Choroid plexus epithelial cell (primary cell): ENCODE measurements at regions not wholly inside any gene's neighbourhood (a gene's known extent, or its start where the extent isn't known, plus 50 kb on each side); places are given as distances from the start of the nearest gene placed in this dataset.
"Not testable (repeated sequence)": the region's sequence is repeated elsewhere in the genome, so short reads cannot be mapped to it uniquely, and the experiment has no call there.

Experiments used
- DNase-seq: peaks from one replicate; pipeline ENCODE4 v3.0.0-alpha.2; 2010; ENCODE audit warnings: low read depth
- H3K4me3 ChIP-seq: 2 replicates; pipeline ENCODE4 v1.5.1; 2011; ENCODE audit warnings: low read depth, mild to moderate bottlenecking, control low read depth, low read length, moderate library complexity
- CTCF ChIP-seq: conservative IDR thresholded peaks from 2 replicates; pipeline ENCODE4 v1.5.1; 2011; ENCODE audit warnings: low read depth, mild to moderate bottlenecking, control low read depth, inconsistent platforms, low read length, moderate library complexity

GRCh38 chr6:140009286-140009685 lies 634.8 kb upstream of the CITED2 start:
- H3K4me3 ChIP-seq, result no peak overlapping the region
- DNase-seq, result no peak
- no peak for TF ChIP-seq CTCF

- H3K4me3 ChIP-seq, result no peak overlapping the region
- TF ChIP-seq CTCF, result no peak
- DNase-seq, result no peak
These were observed 633.1 kb upstream of the CITED2 start for GRCh38 chr6:140007525-140007924.

- TF ChIP-seq CTCF, result no peak
These were observed 628.8 kb upstream of the CITED2 start for GRCh38 chr6:140003217-140003616.

GRCh38 chr6:140002396-140003022 lies 628.1 kb upstream of the CITED2 start:
- no peak overlapping the region for H3K4me3 ChIP-seq
- no peak for TF ChIP-seq CTCF
- no peak for DNase-seq

More at GRCh38 chr6:140003217-140003616, 628.8 kb upstream of the CITED2 start:
- no peak overlapping the region for H3K4me3 ChIP-seq
- DNase-seq, result no peak

GRCh38 chr6:140001821-140002341 lies 627.4 kb upstream of the CITED2 start:
- no peak for TF ChIP-seq CTCF
- peak; percentile 36 for DNase-seq

GRCh38 chr6:140001005-140001404 lies 626.6 kb upstream of the CITED2 start:
- DNase-seq, result peak; percentile 47
- no peak for TF ChIP-seq CTCF
- H3K4me3 ChIP-seq, result no peak overlapping the region

More at GRCh38 chr6:140001821-140002341, 627.4 kb upstream of the CITED2 start:
- no peak overlapping the region for H3K4me3 ChIP-seq

- not testable (repeated sequence) for H3K4me3 ChIP-seq, DNase-seq
These were observed 625.2 kb upstream of the CITED2 start for GRCh38 chr6:139999661-140000060.

- not testable (repeated sequence) for DNase-seq, H3K4me3 ChIP-seq
These were observed 624.0 kb upstream of the CITED2 start for GRCh38 chr6:139998478-139998877.
